ENCODE measurements at regions not wholly inside any gene's neighbourhood (a gene's known extent, or its start where the extent isn't known, plus 50 kb on each side); places are given as distances from the start of the nearest gene placed in this dataset.
"Not testable (repeated sequence)": the region's sequence is repeated elsewhere in the genome, so short reads cannot be mapped to it uniquely, and the experiment has no call there.

GRCh38 chr5:163022582-163023128 lies 414.7 kb upstream of the CCNG1 start:
- DNase-seq, result no peak

- no peak for DNase-seq
These were observed 413.5 kb upstream of the CCNG1 start for GRCh38 chr5:163023846-163024245.

- DNase-seq, result no peak
These were observed 412.5 kb upstream of the CCNG1 start for GRCh38 chr5:163024936-163025335.

- no peak for DNase-seq
These were observed 403.7 kb upstream of the CCNG1 start for GRCh38 chr5:163033656-163034055.

GRCh38 chr5:163041254-163041653 lies 396.1 kb upstream of the CCNG1 start:
- no peak for DNase-seq

- DNase-seq, result no peak
These were observed 357.8 kb upstream of the CCNG1 start for GRCh38 chr5:163079618-163080017.

- no peak for DNase-seq
These were observed 348.2 kb upstream of the CCNG1 start for GRCh38 chr5:163089230-163089629.

- no peak for DNase-seq
These were observed 347.5 kb upstream of the CCNG1 start for GRCh38 chr5:163089926-163090325.

GRCh38 chr5:163094492-163095180 lies 342.8 kb upstream of the CCNG1 start:
- DNase-seq, result no peak

GRCh38 chr5:163104464-163104863 lies 332.9 kb upstream of the CCNG1 start:
- DNase-seq, result no peak

GRCh38 chr5:163105456-163105855 lies 331.9 kb upstream of the CCNG1 start:
- DNase-seq, result no peak

GRCh38 chr5:163106098-163106497 lies 331.3 kb upstream of the CCNG1 start:
- no peak for DNase-seq

GRCh38 chr5:163108351-163108750 lies 329.0 kb upstream of the CCNG1 start:
- DNase-seq, result no peak

- no peak for DNase-seq
These were observed 322.4 kb upstream of the CCNG1 start for GRCh38 chr5:163115011-163115410.

- DNase-seq, result not testable (repeated sequence)
These were observed 320.8 kb upstream of the CCNG1 start for GRCh38 chr5:163116618-163117017.

- no peak for DNase-seq
These were observed 303.3 kb upstream of the CCNG1 start for GRCh38 chr5:163134061-163134460.

- no peak for DNase-seq
These were observed 301.5 kb upstream of the CCNG1 start for GRCh38 chr5:163135849-163136248.

- DNase-seq, result no peak
These were observed 275.9 kb upstream of the CCNG1 start for GRCh38 chr5:163161512-163161911.

- no peak for DNase-seq
These were observed 274.8 kb upstream of the CCNG1 start for GRCh38 chr5:163162645-163163044.

GRCh38 chr5:163163858-163164257 lies 273.5 kb upstream of the CCNG1 start:
- DNase-seq, result no peak

GRCh38 chr5:163165277-163165676 lies 272.1 kb upstream of the CCNG1 start:
- DNase-seq, result no peak

- DNase-seq, result not testable (repeated sequence)
These were observed 267.2 kb upstream of the CCNG1 start for GRCh38 chr5:163170161-163170560.

- DNase-seq, result no peak
These were observed 264.7 kb upstream of the CCNG1 start for GRCh38 chr5:163172540-163173338.

- DNase-seq, result no peak
These were observed 259.4 kb upstream of the CCNG1 start for GRCh38 chr5:163177971-163178370.

Data from activated effector memory CD4-positive, alpha-beta T cell treated with anti-CD3 and anti-CD28 coated beads, Interleukin-2, amount 50 U/mL, for 16 hours (primary cell).